ENCODE measurements at regions not wholly inside any gene's neighbourhood (a gene's known extent, or its start where the extent isn't known, plus 50 kb on each side); places are given as distances from the start of the nearest gene placed in this dataset.

DNA sequence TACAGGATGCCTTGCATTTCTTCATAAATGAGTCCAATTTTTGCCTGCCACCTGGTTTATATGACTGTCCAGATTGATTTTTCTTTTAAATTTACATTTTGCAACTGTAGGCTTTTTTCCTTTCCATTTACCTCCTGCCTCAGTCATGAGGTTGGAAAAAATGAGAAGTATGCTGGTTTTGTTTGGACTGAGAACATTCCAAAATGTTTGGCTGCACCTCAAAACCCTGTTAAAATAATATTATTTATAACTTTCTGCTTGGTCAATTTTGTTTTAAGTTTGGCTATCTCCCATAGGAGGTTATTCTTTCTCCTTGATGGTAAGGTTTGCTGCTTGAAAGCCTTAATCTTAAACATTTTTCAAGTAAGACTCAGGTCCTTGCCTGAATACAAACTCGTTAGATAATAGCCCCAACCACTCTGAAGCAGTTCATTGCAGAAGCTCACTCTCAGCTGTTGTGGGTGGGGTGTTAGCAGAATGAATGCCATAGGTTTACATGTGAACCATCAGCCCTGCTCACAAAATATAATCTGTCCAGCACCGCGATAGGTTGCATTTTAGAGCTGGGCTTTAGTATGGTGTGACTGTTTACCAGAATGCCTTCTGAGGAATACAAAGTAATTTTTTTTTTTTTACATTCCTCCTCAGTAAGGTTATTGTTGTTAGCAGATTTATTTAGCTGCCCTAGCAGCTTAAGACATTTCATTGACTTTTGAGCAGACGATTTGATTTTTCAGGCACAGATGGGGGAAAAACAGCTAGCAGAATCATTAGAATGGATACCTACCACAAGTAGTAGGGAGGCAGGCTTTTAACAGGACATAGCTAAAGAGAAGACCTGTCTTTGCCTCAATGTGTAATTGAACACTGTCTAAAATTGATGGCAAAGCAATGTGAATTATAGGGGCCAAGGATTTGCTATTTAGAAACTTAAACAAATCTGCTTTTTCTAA lies 630.8 kb upstream of the KCNMB2 start:
- TF ChIP-seq, protein P1, sequence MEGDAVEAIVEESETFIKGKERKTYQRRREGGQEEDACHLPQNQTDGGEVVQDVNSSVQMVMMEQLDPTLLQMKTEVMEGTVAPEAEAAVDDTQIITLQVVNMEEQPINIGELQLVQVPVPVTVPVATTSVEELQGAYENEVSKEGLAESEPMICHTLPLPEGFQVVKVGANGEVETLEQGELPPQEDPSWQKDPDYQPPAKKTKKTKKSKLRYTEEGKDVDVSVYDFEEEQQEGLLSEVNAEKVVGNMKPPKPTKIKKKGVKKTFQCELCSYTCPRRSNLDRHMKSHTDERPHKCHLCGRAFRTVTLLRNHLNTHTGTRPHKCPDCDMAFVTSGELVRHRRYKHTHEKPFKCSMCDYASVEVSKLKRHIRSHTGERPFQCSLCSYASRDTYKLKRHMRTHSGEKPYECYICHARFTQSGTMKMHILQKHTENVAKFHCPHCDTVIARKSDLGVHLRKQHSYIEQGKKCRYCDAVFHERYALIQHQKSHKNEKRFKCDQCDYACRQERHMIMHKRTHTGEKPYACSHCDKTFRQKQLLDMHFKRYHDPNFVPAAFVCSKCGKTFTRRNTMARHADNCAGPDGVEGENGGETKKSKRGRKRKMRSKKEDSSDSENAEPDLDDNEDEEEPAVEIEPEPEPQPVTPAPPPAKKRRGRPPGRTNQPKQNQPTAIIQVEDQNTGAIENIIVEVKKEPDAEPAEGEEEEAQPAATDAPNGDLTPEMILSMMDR (IDR thresholded peaks at IDR 0.05), result no peak
- no peak for TF ChIP-seq EZH2 (IDR thresholded peaks at IDR 0.05; ENCODE audit: borderline replicate concordance, insufficient read depth, low read depth, low read length, poor library complexity, severe bottlenecking)
